ENCODE measurements at regions not wholly inside any gene's neighbourhood (a gene's known extent, or its start where the extent isn't known, plus 50 kb on each side); places are given as distances from the start of the nearest gene placed in this dataset.

GRCh38 chr4:38563707-38564495, 100.1 kb upstream of the KLF3 start:
- peak; percentile 81 for DNase-seq (ENCODE audit: low spot score)

- DNase-seq (ENCODE audit: low spot score): peak; percentile 25
Observed at GRCh38 chr4:38565271-38566199, 98.5 kb upstream of the KLF3 start.

- DNase-seq (ENCODE audit: low spot score): no peak
Observed at GRCh38 chr4:38566806-38567398, 97.1 kb upstream of the KLF3 start.

GRCh38 chr4:38567457-38567856, 96.5 kb upstream of the KLF3 start:
- no peak for DNase-seq (ENCODE audit: low spot score)

- DNase-seq (ENCODE audit: low spot score): peak; percentile 92
Observed at GRCh38 chr4:38568768-38569167, 95.2 kb upstream of the KLF3 start.

- DNase-seq (ENCODE audit: low spot score): no peak
Observed at GRCh38 chr4:38570647-38571276, 93.2 kb upstream of the KLF3 start.

GRCh38 chr4:38572793-38573192, 91.2 kb upstream of the KLF3 start:
- DNase-seq (ENCODE audit: low spot score): no peak

GRCh38 chr4:38574559-38575333, 89.3 kb upstream of the KLF3 start:
- DNase-seq (ENCODE audit: low spot score): peak; percentile 77

- DNase-seq (ENCODE audit: low spot score): no peak
Observed at GRCh38 chr4:38576767-38577166, 87.2 kb upstream of the KLF3 start.

- no peak for DNase-seq (ENCODE audit: low spot score)
Observed at GRCh38 chr4:38577462-38577861, 86.5 kb upstream of the KLF3 start.

GRCh38 chr4:38581426-38582106, 82.4 kb upstream of the KLF3 start:
- peak; percentile 26 for DNase-seq (ENCODE audit: low spot score)

GRCh38 chr4:38582445-38582844, 81.6 kb upstream of the KLF3 start:
- peak; percentile 31 for DNase-seq (ENCODE audit: low spot score)

- peak; percentile 30 for DNase-seq (ENCODE audit: low spot score)
Observed at GRCh38 chr4:38582889-38583470, 81.0 kb upstream of the KLF3 start.

- DNase-seq (ENCODE audit: low spot score): no peak
Observed at GRCh38 chr4:38585871-38586270, 78.1 kb upstream of the KLF3 start.

GRCh38 chr4:38587106-38587505, 76.9 kb upstream of the KLF3 start:
- no peak for DNase-seq (ENCODE audit: low spot score)

GRCh38 chr4:38590046-38590445, 74.0 kb upstream of the KLF3 start:
- DNase-seq (ENCODE audit: low spot score): no peak

- no peak for DNase-seq (ENCODE audit: low spot score)
Observed at GRCh38 chr4:38591617-38592337, 72.2 kb upstream of the KLF3 start.

GRCh38 chr4:38598489-38598888, 65.5 kb upstream of the KLF3 start:
- no peak for DNase-seq (ENCODE audit: low spot score)

- no peak for DNase-seq (ENCODE audit: low spot score)
Observed at GRCh38 chr4:38600575-38600974, 63.4 kb upstream of the KLF3 start.

Data from pons (tissue), 1 donor.